ENCODE measurements at regions not wholly inside any gene's neighbourhood (a gene's known extent, or its start where the extent isn't known, plus 50 kb on each side); places are given as distances from the start of the nearest gene placed in this dataset.

DNA sequence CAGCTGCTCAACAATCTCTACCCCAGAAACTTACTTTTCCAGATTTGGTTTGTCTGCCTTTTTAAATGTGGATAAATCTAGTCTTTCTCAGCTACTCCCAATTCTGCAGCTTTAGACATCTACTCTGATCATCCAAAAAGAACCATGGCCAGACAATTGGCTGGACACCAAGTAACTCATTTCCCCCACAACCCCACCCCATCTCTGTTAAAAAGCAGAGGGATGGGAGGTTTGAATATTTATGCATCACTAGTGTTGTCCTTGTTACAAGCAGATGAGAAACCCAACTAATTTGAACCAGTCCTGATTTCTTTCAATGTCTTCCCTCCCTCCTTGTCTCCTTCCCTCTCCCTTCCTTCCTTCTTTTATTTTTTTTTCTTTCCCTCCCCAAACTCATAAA is 391.9 kb downstream of the GALC start:
- DNase-seq (ENCODE audit: low read depth), result no peak
- TF ChIP-seq, protein P1, sequence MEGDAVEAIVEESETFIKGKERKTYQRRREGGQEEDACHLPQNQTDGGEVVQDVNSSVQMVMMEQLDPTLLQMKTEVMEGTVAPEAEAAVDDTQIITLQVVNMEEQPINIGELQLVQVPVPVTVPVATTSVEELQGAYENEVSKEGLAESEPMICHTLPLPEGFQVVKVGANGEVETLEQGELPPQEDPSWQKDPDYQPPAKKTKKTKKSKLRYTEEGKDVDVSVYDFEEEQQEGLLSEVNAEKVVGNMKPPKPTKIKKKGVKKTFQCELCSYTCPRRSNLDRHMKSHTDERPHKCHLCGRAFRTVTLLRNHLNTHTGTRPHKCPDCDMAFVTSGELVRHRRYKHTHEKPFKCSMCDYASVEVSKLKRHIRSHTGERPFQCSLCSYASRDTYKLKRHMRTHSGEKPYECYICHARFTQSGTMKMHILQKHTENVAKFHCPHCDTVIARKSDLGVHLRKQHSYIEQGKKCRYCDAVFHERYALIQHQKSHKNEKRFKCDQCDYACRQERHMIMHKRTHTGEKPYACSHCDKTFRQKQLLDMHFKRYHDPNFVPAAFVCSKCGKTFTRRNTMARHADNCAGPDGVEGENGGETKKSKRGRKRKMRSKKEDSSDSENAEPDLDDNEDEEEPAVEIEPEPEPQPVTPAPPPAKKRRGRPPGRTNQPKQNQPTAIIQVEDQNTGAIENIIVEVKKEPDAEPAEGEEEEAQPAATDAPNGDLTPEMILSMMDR (conservative IDR thresholded peaks at IDR 0.05; ENCODE audit: low read depth, low read length), result no peak
- H3K4me3 ChIP-seq (ENCODE audit: low read length), result no peak overlapping the region

DNA sequence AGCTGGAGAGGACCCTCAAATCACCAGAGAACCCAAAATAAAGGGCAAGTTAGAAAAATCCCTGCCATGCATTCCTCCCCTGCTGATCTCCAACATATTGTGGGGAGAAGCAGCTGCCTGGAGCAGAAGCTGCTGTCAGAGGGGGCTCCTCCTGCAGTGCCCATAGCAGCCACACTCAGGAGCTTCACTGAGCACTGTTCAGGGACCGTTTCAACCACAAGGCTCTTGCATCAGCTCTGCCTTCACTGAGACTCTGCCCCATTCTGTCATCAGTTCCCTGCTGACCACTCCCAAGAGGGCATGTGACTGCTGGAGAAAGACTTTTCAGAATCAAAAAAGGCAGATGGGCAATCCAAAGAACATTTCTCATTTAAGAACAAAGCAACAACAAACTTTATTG is 392.7 kb downstream of the GALC start:
- no peak for DNase-seq (ENCODE audit: low read depth)
- no peak overlapping the region for H3K4me3 ChIP-seq (ENCODE audit: low read length)
- TF ChIP-seq, protein P1 (conservative IDR thresholded peaks at IDR 0.05; ENCODE audit: low read depth, low read length), result no peak

DNA sequence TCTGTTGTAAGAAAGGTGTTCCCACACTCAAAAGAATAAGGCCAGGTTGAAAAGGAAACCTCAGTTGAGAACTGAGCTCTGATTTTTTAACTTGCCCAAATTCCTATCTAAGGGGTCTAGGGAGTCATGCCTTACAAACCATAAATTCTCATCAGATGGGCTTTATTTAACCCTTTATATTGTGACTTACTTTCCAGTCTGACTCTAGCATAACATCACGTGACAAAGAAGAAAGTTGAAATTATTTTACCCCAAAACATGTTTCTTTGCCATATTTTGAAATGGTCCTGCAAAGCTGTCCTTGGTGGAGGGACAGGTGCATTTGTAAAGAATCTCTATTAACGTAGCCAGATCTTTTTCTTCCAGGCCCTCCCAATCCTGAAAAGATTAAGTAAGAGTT is 411.7 kb downstream of the GALC start:
- H3K4me3 ChIP-seq (ENCODE audit: low read length), result no peak overlapping the region
- DNase-seq (ENCODE audit: low read depth), result no peak
- TF ChIP-seq, protein P1 (conservative IDR thresholded peaks at IDR 0.05; ENCODE audit: low read depth, low read length), result no peak

DNA sequence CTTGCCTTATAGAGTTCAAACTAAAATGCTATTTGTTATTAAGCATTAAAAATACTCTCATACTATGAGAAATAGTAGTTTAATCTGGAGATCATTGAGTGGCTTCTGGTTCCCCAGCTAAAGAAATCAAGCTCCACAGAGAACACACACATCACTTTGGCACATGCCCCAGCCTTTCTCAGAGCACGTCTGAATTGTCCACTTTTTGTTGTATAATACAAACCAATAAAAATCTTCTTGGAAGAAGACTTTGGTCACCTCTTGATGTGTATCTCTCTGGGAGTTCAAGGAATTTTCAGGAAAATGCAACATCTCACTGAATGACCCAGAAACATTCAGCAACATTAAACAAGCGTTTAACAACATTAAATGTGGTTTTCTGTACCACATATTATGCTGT is 413.9 kb downstream of the GALC start:
- DNase-seq (ENCODE audit: low read depth), result no peak
- no peak overlapping the region for H3K4me3 ChIP-seq (ENCODE audit: low read length)
- TF ChIP-seq, protein P1 (conservative IDR thresholded peaks at IDR 0.05; ENCODE audit: low read depth, low read length), result no peak

DNA sequence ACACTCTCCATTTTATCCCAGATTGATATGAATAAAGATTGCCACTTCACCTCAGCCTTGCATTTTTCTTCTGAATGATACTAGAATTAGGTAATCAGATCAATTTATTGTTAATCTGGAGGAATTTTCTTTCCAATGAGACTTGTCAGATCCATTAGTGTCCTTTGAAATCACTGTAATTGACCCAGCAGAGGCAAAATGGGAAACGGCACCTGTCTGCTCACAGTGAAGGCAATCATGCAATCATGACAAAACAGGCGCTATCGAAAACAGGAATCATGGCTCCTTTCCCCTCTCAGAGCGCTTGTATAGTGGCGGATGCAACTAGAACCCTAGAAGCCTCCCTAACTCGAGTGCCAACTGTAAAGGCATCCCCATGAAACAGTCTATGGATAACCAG is 417.6 kb downstream of the GALC start:
- no peak for DNase-seq (ENCODE audit: low read depth)
- TF ChIP-seq, protein P1 (conservative IDR thresholded peaks at IDR 0.05; ENCODE audit: low read depth, low read length), result no peak
- no peak overlapping the region for H3K4me3 ChIP-seq (ENCODE audit: low read length)

DNA sequence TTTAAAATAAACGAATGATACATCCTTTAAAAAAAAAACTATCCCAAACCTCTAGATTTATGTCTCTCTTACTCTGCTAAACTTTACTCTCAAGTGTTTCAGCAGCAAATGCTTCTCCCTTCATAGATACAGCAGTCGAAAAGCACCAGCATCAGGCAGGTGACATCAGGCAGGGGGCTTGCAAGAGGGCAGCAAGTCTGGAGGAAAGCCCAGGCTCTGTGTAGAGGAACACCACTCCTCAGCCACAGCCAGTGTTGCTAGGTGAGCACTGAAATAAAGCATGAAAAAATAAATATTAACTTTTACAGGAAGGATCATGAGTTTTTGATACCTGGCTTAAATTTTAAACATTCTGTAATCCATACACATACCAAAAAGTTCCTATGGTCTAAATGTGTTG is 419.4 kb downstream of the GALC start:
- no peak overlapping the region for H3K4me3 ChIP-seq (ENCODE audit: low read length)
- no peak for DNase-seq (ENCODE audit: low read depth)
- TF ChIP-seq, protein P1 (conservative IDR thresholded peaks at IDR 0.05; ENCODE audit: low read depth, low read length), result no peak

DNA sequence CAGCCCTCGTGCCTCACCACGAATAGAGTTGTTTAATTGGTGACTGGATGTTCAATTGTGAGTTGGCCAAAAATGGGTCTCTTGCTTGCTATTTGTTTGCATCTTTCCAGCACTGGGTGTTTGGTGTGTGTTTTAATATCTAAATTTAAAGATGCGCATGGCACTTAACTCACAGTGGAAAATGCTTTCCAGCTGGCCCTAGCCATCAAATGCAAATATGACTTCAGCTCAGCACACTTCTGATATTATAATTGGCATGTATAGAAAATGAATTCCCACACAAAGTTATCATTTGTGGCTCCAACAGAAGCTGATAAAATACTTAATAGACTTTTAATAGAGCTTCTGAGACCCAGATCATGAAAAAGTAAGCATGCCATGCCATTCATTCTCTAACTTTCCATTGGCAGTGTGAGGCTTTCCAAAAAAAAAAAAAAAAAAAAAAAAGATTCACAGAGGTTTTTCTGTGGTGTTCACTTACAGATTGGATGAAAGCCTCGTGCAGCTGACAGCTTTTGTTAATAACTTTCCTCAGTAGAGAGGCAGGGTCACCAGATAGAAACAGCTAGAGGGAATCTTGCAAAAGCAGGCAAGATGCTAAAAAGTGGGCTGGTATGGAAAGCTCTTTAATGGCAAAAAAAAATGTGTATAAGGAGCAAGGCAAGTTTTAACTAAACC is 425.2 kb downstream of the GALC start:
- DNase-seq (ENCODE audit: low read depth), result no peak
- TF ChIP-seq, protein P1 (conservative IDR thresholded peaks at IDR 0.05; ENCODE audit: low read depth, low read length), result no peak
- no peak overlapping the region for H3K4me3 ChIP-seq (ENCODE audit: low read length)
